ENCODE measurements at regions not wholly inside any gene's neighbourhood (a gene's known extent, or its start where the extent isn't known, plus 50 kb on each side); places are given as distances from the start of the nearest gene placed in this dataset.
"Not testable (repeated sequence)": the region's sequence is repeated elsewhere in the genome, so short reads cannot be mapped to it uniquely, and the experiment has no call there.

- no peak for DNase-seq
Observed at GRCh38 chr7:152502813-152503790, 67.3 kb upstream of the KMT2C start.

GRCh38 chr7:152501506-152501905, 65.7 kb upstream of the KMT2C start:
- no peak for DNase-seq

DNA sequence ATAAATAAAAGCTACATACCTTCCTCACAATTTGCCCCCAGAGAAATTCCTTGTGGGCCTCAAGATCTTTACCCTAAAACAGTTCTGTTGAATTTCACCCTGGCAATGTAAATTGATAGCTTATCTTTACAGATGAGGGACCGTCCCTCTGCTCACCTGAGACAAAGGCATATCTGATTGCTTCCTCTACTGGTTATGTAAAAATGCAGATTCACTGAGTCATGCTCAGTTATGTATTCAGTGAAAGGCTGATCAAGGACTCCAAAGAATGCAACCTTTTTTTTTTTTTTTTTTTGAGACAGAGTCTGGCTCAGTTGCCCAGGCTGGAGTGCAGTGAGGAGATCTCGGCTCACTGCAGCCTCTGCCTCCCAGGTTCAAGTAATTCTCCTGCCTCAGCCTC, 64.2 kb upstream of the KMT2C start:
- not testable (repeated sequence) for DNase-seq

GRCh38 chr7:152495867-152496266, 60.1 kb upstream of the KMT2C start:
- no peak for DNase-seq

GRCh38 chr7:152492952-152493351, 57.1 kb upstream of the KMT2C start:
- DNase-seq: no peak

DNA sequence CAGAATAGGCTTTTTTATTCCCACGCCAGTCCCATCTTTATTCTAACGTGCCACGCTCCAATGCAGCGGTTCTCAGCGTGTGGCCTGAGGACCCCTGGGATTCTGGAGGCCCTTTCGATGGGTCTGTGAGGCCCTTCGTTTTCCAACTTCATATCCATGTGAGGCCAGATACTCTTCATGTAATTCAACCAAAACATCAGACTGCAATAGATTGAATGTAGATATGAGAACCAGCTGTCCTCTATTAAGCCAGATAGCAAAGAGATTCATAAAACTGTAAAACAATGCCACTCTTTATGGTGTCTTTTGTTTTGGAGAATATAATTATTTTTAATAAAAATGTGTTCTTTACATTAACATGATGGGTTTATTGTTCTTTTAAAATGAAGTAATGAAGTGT, 53.2 kb upstream of the KMT2C start:
- no peak for DNase-seq

GRCh38 chr7:152486968-152487367, 51.2 kb upstream of the KMT2C start:
- no peak for DNase-seq

DNA sequence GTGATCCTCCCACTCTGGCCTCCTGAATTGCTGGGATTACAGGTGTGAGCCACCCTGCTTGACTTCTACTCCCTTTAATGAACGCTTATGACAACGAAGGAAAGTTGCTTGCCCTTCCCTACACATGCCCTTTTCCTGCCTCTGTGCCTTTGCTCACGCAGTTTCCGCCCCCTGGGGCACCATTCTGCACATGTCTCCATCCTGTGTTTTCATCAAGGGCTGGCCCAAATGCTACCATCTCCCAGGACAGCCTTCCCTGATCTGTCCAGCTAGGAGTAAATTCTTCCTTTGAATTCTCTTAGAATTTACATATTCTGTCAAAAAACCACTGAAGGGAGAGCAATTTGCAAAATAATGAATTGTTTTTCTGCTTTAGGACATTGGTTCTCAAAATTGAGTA, 50.0 kb upstream of the KMT2C start:
- DNase-seq: no peak

All from activated effector memory CD4-positive, alpha-beta T cell treated with Interleukin-2 at 50 U/mL for 16 hours (primary cell).